Thyroid gland (tissue), 4 donors: ENCODE measurements at regions not wholly inside any gene's neighbourhood (a gene's known extent, or its start where the extent isn't known, plus 50 kb on each side); places are given as distances from the start of the nearest gene placed in this dataset.

ENCODE experiments used
- DNase-seq, 2 donors: peaks; one replicate each; pipeline ENCODE4 v3.0.0-alpha.2; 2019
- H3K27ac ChIP-seq, 3 donors: fragments of 200-600 bp; sonication (generic); 1 replicate in 2 of 3; 2 replicates in 1 of 3; pipeline ENCODE4 v1.5.1; 2016 to 2019; ENCODE audit warnings: mild to moderate bottlenecking in 1 of 3, moderate library complexity in 1 of 3
- H3K27me3 ChIP-seq: fragments of 200-600 bp; sonication (generic); one replicate; pipeline ENCODE4 v1.5.1; 2019
- H3K36me3 ChIP-seq, 2 donors: fragments of 200-600 bp; sonication (generic); one replicate each; pipeline ENCODE4 v1.5.1; 2016 to 2019
- H3K4me1 ChIP-seq, 2 donors: fragments of 200-600 bp; sonication (generic); one replicate each; pipeline ENCODE4 v1.5.1; 2017 to 2019
- H3K4me3 ChIP-seq, 3 donors: fragments of 200-600 bp; sonication (generic); replicated peaks in 1 of 3; 1 replicate in 2 of 3; 2 replicates in 1 of 3; pipeline ENCODE4 v1.5.1; 2016; ENCODE audit warnings: mild to moderate bottlenecking in 1 of 3
- H3K9me3 ChIP-seq: fragments of 200-600 bp; sonication (generic); one replicate; pipeline ENCODE4 v1.5.1; 2017
- CTCF ChIP-seq, 6 experiments: fragments of 200-600 bp in 3 of 6; fragments of 450-650 bp in 3 of 6; sonication (generic) in 3 of 6; IDR thresholded peaks; one replicate each; pipeline ENCODE4 v1.5.1; 2016 to 2019; ENCODE audit warnings: antibody characterized with exemption in 6 of 6, mild to moderate bottlenecking in 2 of 6, inconsistent platforms in 1 of 6, moderate library complexity in 1 of 6
- POLR2A ChIP-seq, 2 donors: fragments of 450-650 bp; IDR thresholded peaks; one replicate each; pipeline ENCODE4 v1.6.1; 2017; ENCODE audit warnings: antibody characterized with exemption in 2 of 2, mild to moderate bottlenecking in 2 of 2, moderate library complexity in 1 of 2
- WGBS, 2 donors: methylation state at CpG; one replicate each; pipeline ENCODE4 v1.1.5; 2017; 5-methylcytosine and 5-hydroxymethylcytosine counted together
- intact Hi-C: fragments of 100-400 bp; cut with DNase I; formaldehyde crosslinking; loops from one replicate; pipeline ENCODE4 v1.15.1; 2023

- Histone ChIP-seq H3K36me3 (no peaks in the 10 kb centered on the region), H3K9me3 (no peaks in the 10 kb centered on the region), H3K27me3 (no peaks in the 10 kb centered on the region), H3K4me3 (no peak overlapping the region), H3K27ac (no peak overlapping the region), H3K4me1 (no peaks in the 10 kb centered on the region)
- TF ChIP-seq CTCF (IDR thresholded peaks at IDR 0.05): no peak
- no peak for TF ChIP-seq POLR2A (IDR thresholded peaks at IDR 0.05)
- intact Hi-C loops: no loop called here
- no peak for DNase-seq
These were observed 818.6 kb downstream of the FAM181B start for GRCh38 chr11:81915045-81915444.

GRCh38 chr11:81913793-81914192 lies 819.9 kb downstream of the FAM181B start:
- H3K27me3 ChIP-seq: no peaks in the 10 kb centered on the region
- DNase-seq: no peak
- intact Hi-C loops: no loop called here
- no peak for TF ChIP-seq POLR2A (IDR thresholded peaks at IDR 0.05)
- TF ChIP-seq CTCF (IDR thresholded peaks at IDR 0.05): no peak
- H3K9me3 ChIP-seq: no peaks in the 10 kb centered on the region
- H3K36me3 ChIP-seq: no peaks in the 10 kb centered on the region
- no peak overlapping the region for H3K27ac ChIP-seq
- H3K4me1 ChIP-seq: no peaks in the 10 kb centered on the region
- 86 to 96% methylated on average over 1 of the region's 1 CpG for WGBS, 2 donors
- no peak overlapping the region for H3K4me3 ChIP-seq

GRCh38 chr11:81907996-81908395 lies 825.7 kb downstream of the FAM181B start:
- Histone ChIP-seq H3K9me3 (no peaks in the 10 kb centered on the region), H3K27ac (no peak overlapping the region), H3K4me3 (no peak overlapping the region), H3K4me1 (no peaks in the 10 kb centered on the region), H3K36me3 (no peaks in the 10 kb centered on the region), H3K27me3 (no peaks in the 10 kb centered on the region)
- no peak for TF ChIP-seq POLR2A (IDR thresholded peaks at IDR 0.05)
- TF ChIP-seq CTCF (IDR thresholded peaks at IDR 0.05): no peak
- 58 to 59% methylated on average over 2 of the region's 2 CpGs for WGBS, 2 donors
- no peak for DNase-seq
- intact Hi-C loops: no loop called here

GRCh38 chr11:81899156-81899555 lies 834.5 kb downstream of the FAM181B start:
- H3K9me3 ChIP-seq: no peaks in the 10 kb centered on the region
- no peaks in the 10 kb centered on the region for H3K27me3 ChIP-seq
- intact Hi-C loops: no loop called here
- no peak for DNase-seq
- WGBS, 2 donors: 73 to 80% methylated on average over 1 of the region's 1 CpG
- TF ChIP-seq POLR2A (IDR thresholded peaks at IDR 0.05) (no peak), CTCF (IDR thresholded peaks at IDR 0.05) (no peak)
- H3K36me3 ChIP-seq: no peaks in the 10 kb centered on the region
- no peak overlapping the region for H3K4me3 ChIP-seq
- H3K27ac ChIP-seq: no peak overlapping the region
- no peaks in the 10 kb centered on the region for H3K4me1 ChIP-seq

GRCh38 chr11:81897639-81898038 lies 836.0 kb downstream of the FAM181B start:
- intact Hi-C loops: no loop called here
- DNase-seq: no peak
- Histone ChIP-seq H3K36me3 (no peaks in the 10 kb centered on the region), H3K4me3 (no peak overlapping the region), H3K4me1 (no peaks in the 10 kb centered on the region), H3K9me3 (no peaks in the 10 kb centered on the region), H3K27me3 (no peaks in the 10 kb centered on the region), H3K27ac (no peak overlapping the region)
- TF ChIP-seq POLR2A (IDR thresholded peaks at IDR 0.05) (no peak), CTCF (IDR thresholded peaks at IDR 0.05) (no peak)
- WGBS, 2 donors: 85 to 86% methylated on average over 2 of the region's 2 CpGs
